ENCODE measurements at regions not wholly inside any gene's neighbourhood (a gene's known extent, or its start where the extent isn't known, plus 50 kb on each side); places are given as distances from the start of the nearest gene placed in this dataset.

- TF ChIP-seq, protein P1, sequence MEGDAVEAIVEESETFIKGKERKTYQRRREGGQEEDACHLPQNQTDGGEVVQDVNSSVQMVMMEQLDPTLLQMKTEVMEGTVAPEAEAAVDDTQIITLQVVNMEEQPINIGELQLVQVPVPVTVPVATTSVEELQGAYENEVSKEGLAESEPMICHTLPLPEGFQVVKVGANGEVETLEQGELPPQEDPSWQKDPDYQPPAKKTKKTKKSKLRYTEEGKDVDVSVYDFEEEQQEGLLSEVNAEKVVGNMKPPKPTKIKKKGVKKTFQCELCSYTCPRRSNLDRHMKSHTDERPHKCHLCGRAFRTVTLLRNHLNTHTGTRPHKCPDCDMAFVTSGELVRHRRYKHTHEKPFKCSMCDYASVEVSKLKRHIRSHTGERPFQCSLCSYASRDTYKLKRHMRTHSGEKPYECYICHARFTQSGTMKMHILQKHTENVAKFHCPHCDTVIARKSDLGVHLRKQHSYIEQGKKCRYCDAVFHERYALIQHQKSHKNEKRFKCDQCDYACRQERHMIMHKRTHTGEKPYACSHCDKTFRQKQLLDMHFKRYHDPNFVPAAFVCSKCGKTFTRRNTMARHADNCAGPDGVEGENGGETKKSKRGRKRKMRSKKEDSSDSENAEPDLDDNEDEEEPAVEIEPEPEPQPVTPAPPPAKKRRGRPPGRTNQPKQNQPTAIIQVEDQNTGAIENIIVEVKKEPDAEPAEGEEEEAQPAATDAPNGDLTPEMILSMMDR (optimal IDR thresholded peaks at IDR 0.05 in 1 of 3, IDR thresholded peaks at IDR 0.05 in 1 of 3, conservative IDR thresholded peaks at IDR 0.05 in 1 of 3; ENCODE audit: extremely low read depth in 1 of 3, insufficient read depth in 2 of 3, low read length in 3 of 3) = no peak
- TF ChIP-seq EZH2 (IDR thresholded peaks at IDR 0.05; ENCODE audit: low read length) = no peak
Measured at GRCh38 chr20:6450841-6451240, 316.6 kb upstream of the BMP2 start.

Data from keratinocyte (primary cell).